ENCODE measurements at regions not wholly inside any gene's neighbourhood (a gene's known extent, or its start where the extent isn't known, plus 50 kb on each side); places are given as distances from the start of the nearest gene placed in this dataset.

- no peak for DNase-seq
These were observed 211.3 kb upstream of the FBN2 start for GRCh38 chr5:128749136-128749898.

- no peak for DNase-seq
These were observed 212.1 kb upstream of the FBN2 start for GRCh38 chr5:128750155-128750554.

GRCh38 chr5:128757196-128757959 lies 207.9 kb upstream of the SLC27A6 start:
- no peak for DNase-seq

- no peak for DNase-seq
These were observed 202.5 kb upstream of the SLC27A6 start for GRCh38 chr5:128762661-128763306.

GRCh38 chr5:128763321-128763720 lies 202.0 kb upstream of the SLC27A6 start:
- DNase-seq, result no peak

GRCh38 chr5:128764601-128765310 lies 200.5 kb upstream of the SLC27A6 start:
- no peak for DNase-seq

GRCh38 chr5:128765448-128766061 lies 199.7 kb upstream of the SLC27A6 start:
- no peak for DNase-seq

GRCh38 chr5:128766406-128766805 lies 198.9 kb upstream of the SLC27A6 start:
- no peak for DNase-seq

GRCh38 chr5:128770907-128771306 lies 194.4 kb upstream of the SLC27A6 start:
- no peak for DNase-seq

GRCh38 chr5:128772356-128772755 lies 192.9 kb upstream of the SLC27A6 start:
- DNase-seq, result no peak

GRCh38 chr5:128773378-128773777 lies 191.9 kb upstream of the SLC27A6 start:
- no peak for DNase-seq

- no peak for DNase-seq
These were observed 190.7 kb upstream of the SLC27A6 start for GRCh38 chr5:128774605-128775004.

GRCh38 chr5:128775558-128775957 lies 189.7 kb upstream of the SLC27A6 start:
- DNase-seq, result no peak

GRCh38 chr5:128777052-128777451 lies 188.2 kb upstream of the SLC27A6 start:
- DNase-seq, result no peak

- DNase-seq, result no peak
These were observed 186.8 kb upstream of the SLC27A6 start for GRCh38 chr5:128778474-128778873.

- peak; percentile 37 for DNase-seq
These were observed 182.8 kb upstream of the SLC27A6 start for GRCh38 chr5:128782446-128782845.

- no peak for DNase-seq
These were observed 180.6 kb upstream of the SLC27A6 start for GRCh38 chr5:128784726-128785125.

- no peak for DNase-seq
These were observed 174.0 kb upstream of the SLC27A6 start for GRCh38 chr5:128791312-128791711.

- DNase-seq, result no peak
These were observed 168.8 kb upstream of the SLC27A6 start for GRCh38 chr5:128796506-128796905.

GRCh38 chr5:128798871-128799270 lies 166.4 kb upstream of the SLC27A6 start:
- DNase-seq, result no peak

- no peak for DNase-seq
These were observed 165.3 kb upstream of the SLC27A6 start for GRCh38 chr5:128799945-128800344.

- no peak for DNase-seq
These were observed 164.9 kb upstream of the SLC27A6 start for GRCh38 chr5:128800377-128800776.

Measured in GOT3 (cell line).